ENCODE measurements at regions not wholly inside any gene's neighbourhood (a gene's known extent, or its start where the extent isn't known, plus 50 kb on each side); places are given as distances from the start of the nearest gene placed in this dataset.

DNA sequence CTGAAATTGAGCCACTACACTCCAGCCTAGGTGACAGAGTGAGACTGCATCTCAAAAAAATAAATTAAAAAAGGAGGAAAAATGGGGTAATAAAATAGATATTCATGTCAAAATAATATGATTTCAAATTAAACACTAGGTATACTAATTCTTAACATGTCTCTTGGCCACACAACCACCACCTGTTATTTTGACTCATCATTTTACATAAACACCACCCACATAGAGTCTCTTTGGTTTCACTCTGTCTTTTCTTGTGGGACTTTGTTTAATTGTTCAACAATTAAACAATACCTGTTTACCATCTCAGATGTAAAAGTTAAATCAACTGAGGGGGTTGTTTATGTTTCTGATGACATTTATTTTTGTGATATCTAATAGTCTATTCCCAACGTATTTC lies 476.8 kb upstream of the ADGRB3 start:
- TF ChIP-seq, protein P1, sequence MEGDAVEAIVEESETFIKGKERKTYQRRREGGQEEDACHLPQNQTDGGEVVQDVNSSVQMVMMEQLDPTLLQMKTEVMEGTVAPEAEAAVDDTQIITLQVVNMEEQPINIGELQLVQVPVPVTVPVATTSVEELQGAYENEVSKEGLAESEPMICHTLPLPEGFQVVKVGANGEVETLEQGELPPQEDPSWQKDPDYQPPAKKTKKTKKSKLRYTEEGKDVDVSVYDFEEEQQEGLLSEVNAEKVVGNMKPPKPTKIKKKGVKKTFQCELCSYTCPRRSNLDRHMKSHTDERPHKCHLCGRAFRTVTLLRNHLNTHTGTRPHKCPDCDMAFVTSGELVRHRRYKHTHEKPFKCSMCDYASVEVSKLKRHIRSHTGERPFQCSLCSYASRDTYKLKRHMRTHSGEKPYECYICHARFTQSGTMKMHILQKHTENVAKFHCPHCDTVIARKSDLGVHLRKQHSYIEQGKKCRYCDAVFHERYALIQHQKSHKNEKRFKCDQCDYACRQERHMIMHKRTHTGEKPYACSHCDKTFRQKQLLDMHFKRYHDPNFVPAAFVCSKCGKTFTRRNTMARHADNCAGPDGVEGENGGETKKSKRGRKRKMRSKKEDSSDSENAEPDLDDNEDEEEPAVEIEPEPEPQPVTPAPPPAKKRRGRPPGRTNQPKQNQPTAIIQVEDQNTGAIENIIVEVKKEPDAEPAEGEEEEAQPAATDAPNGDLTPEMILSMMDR (IDR thresholded peaks at IDR 0.05; ENCODE audit: control insufficient read depth, extremely low read depth, insufficient read depth) = no peak
- no peak for DNase-seq (ENCODE audit: low read depth)

DNA sequence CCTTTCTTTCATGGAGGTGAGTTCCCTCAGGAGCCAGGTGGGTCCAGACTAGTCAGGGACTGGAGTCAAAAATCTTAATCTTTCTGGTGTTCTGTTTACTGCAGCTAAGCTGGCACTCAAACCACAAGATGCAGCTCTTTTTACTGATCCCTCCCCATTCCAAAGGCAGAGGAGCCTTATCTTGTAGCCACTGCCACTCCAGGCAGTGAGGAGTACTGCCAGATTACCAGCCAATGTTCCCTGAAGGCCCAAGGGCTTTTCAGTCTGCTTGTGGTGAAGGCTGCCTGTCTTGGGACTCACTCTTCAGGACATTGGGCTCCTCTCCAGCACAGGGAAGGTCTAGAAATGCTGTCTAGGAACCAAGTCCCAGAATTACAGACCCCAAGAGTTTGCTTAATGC lies 490.4 kb upstream of the ADGRB3 start:
- H3K4me3 ChIP-seq (ENCODE audit: low read depth, low read length) = no peak overlapping the region
- TF ChIP-seq, protein P1 (IDR thresholded peaks at IDR 0.05; ENCODE audit: control insufficient read depth, extremely low read depth, insufficient read depth) = no peak
- no peak for DNase-seq (ENCODE audit: low read depth)

More for the DNA sequence above, 476.8 kb upstream of the ADGRB3 start:
- no peak overlapping the region for H3K4me3 ChIP-seq (ENCODE audit: low read depth, low read length)

DNA sequence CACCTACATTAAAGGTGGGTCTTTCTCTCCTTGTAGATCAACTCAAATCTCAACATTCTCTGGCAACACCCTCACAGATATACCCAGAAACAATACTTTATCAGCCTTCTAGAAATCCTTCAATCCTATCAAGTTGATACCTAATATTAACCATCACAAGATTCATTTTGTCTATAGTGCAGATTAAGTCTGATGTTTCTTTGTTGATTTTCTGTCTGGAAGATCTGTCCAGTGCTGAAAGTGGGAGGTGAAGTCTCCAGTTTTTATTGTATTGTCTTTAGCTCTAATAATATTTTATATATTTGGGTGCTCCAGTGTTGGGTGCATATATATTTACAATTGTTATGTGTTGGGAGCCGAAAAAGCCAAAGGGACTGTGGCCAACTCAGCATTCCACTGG lies 493.9 kb upstream of the ADGRB3 start:
- DNase-seq (ENCODE audit: low read depth) = no peak
- no peak overlapping the region for H3K4me3 ChIP-seq (ENCODE audit: low read depth, low read length)
- TF ChIP-seq, protein P1 (IDR thresholded peaks at IDR 0.05; ENCODE audit: control insufficient read depth, extremely low read depth, insufficient read depth) = no peak

DNA sequence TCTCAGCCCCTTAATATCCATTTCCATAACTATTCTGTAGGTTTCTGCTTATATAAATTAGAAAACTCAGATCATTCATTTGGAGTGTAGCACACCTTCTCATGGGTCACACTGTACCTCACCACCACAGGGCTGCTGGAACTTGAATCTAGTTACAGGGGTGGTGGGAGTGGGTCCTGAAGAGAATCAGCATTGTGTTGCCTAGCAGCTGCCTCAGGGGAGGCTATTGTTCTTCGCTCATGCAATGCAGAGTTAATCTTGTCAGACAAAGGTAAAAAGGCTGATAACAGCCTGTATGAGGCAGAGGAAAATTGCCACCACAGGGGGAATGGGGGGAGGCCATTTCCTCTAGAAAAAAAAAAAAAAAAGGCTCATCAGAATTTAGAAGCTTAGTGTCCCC lies 496.0 kb upstream of the ADGRB3 start:
- TF ChIP-seq, protein P1 (IDR thresholded peaks at IDR 0.05; ENCODE audit: control insufficient read depth, extremely low read depth, insufficient read depth) = no peak
- DNase-seq (ENCODE audit: low read depth) = no peak
- no peak overlapping the region for H3K4me3 ChIP-seq (ENCODE audit: low read depth, low read length)

DNA sequence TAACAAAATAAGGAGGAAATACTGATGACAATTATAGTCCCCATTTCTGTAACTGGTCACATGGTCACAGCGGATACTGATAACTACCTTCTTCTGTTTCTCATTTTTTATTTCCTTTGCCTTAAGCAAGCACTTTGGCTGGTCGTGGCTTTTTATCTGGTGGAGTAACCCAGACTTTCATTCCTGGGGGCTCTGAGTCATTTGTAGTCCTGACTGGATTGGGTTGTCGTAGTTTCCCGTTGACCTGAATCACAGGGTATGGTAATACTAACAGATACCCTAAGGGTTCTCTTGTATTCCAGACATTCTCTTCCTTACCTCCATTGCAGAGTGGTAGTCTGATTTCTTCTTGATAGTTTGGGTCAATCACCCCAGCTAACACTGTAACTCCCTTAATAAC lies 500.3 kb upstream of the ADGRB3 start:
- TF ChIP-seq, protein P1 (IDR thresholded peaks at IDR 0.05; ENCODE audit: control insufficient read depth, extremely low read depth, insufficient read depth) = no peak
- no peak for DNase-seq (ENCODE audit: low read depth)
- no peak overlapping the region for H3K4me3 ChIP-seq (ENCODE audit: low read depth, low read length)

DNA sequence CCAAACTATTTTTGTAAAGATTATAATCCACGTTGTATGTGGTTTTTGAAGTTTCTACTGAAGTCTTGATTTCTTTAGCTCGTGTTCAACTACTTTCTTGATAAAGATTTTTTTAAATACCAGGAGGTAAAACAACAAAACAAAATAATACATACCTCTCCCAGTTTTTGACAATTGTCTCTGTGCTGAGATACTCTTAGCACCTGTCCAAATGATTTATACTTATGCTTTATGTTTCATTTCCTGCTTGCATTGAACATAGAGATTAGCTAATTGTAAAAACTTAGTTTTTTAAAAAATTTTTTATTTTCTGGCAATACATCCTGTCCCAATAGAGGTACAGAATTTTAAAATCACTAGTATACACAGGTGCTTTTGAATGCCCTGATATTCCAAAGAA lies 506.9 kb upstream of the ADGRB3 start:
- TF ChIP-seq, protein P1 (IDR thresholded peaks at IDR 0.05; ENCODE audit: control insufficient read depth, extremely low read depth, insufficient read depth) = no peak
- no peak for DNase-seq (ENCODE audit: low read depth)
- H3K4me3 ChIP-seq (ENCODE audit: low read depth, low read length) = no peak overlapping the region

DNA sequence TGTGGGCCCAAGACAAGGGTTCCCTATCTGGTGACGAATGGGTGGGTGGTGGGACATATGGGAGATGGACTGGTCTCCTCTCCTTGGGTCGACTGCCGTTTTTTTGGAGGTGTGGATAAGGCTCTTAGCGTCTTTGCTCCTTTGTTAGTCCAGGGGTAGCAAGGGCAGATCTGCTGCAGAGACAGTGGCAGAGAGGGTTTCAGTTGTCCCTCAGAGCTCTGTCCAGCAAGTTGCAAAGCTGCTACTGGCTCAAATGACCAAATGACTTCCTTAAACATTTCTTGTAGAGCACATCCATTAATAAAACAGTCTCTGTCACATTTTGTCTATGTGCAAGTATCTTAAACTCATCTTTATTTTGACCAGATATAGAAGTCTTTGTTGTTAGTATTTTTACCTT lies 508.0 kb upstream of the ADGRB3 start:
- TF ChIP-seq, protein P1 (IDR thresholded peaks at IDR 0.05; ENCODE audit: control insufficient read depth, extremely low read depth, insufficient read depth) = no peak
- no peak for DNase-seq (ENCODE audit: low read depth)

More for the DNA sequence above, 508.0 kb upstream of the ADGRB3 start:
- no peak overlapping the region for H3K4me3 ChIP-seq (ENCODE audit: low read depth, low read length)

All from LNCaP clone FGC (cell line).